GM21717 (cell line): ENCODE measurements at regions not wholly inside any gene's neighbourhood (a gene's known extent, or its start where the extent isn't known, plus 50 kb on each side); places are given as distances from the start of the nearest gene placed in this dataset.

Experiments
- ATAC-seq: cut with Tn5 transposase; IDR thresholded peaks from one replicate; pipeline ENCODE4 v1.9.1; 2021; ENCODE audit warnings: mild to moderate bottlenecking, moderate library complexity; ENCODE audit not compliant: unreplicated experiment

DNA sequence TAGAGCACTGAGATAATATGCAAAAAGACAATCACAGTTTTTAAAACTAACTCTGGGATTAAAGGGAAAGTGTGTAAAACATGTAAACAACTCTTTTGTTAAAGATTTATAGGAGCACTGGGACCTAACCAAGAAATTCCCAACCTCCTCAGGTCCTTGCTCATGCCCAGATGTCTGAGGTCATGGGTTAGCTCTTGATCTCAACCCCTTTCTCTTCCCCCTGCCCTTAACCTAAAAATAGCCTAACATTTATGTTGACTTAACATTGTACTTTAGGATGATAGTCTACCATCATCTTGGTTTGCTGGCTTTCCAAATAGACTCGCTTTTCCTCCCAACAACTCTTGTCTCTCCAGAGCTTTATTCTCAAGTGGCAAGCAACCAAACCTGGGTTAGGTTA lies 258.2 kb upstream of the FAT3 start:
- ATAC-seq: no peak

DNA sequence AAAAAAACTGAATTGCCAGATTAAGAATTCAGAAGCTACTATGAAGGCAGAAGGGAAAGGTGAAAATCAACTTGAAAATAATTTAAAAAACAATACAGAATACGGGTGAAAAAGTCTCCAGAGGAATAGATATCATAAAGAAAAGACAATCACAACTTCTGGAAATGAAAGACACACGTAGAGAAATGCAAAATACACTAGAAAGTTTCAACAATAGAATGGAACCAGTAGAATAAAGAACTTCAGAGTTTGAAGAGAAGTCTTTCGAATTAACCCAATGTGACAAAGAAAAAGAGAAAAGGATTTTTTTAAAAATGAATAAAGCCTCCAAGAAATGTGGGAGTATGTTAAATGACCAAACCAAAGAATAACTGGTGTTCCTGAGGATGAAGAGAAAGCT lies 263.8 kb upstream of the FAT3 start:
- no peak for ATAC-seq

GRCh38 chr11:91959411-91959810 lies 265.2 kb upstream of the FAT3 start:
- no peak for ATAC-seq

DNA sequence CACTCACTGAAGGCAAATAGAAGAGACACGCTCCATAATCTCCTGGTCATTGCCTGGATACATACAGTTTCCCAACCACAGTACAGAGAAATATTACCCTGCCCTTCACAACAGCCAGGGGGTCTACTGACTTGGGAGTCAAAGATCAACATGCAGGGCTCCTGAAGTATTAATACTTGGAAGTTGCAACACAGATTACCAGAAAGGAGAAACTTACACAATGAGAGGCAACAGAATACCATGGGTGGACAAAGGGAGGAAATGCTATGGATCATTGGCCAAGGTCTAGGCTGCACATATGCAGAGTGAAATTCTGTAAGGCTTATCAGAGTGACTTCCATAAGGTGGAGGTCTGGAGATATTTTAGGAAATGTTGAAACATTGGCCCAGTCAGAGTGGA lies 267.9 kb upstream of the FAT3 start:
- ATAC-seq: no peak

DNA sequence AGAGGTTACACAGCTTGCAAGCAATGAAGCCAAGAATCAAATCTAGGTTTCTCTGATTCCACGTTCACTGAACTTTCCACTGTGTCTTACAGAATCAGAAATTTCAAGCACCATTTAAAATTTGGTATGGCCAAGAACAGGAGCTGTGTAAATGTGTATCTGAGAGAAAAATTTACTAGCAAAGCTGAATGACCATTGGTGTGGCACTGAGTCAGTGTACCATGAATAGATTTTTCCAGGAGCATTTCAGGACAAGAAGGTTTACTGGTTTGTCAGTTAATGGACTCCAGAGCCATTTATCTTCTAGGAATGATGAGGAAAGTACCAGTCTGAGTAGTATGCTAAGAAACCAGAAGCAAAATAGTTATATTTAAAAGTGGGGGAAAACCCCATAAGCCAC lies 269.4 kb upstream of the FAT3 start:
- ATAC-seq: no peak

DNA sequence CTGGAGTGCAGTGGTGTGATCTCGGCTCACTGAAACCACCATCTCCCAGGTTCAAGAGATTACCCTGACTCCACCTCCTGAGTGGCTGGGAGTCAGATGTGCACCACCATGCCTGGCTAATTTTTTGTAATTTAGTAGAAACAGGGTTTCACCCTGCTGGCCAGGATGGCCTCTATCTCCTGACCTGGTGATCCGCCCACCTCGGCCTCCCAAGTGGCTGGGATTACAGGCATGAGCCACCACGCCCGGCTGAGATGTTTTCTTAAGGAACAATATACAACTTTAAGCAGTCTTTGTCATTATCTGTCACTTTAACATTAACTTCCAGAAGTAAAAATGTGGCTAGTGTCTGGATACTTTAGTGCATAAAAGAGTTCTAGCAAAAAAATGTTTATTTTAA lies 272.6 kb upstream of the FAT3 start:
- no peak for ATAC-seq

GRCh38 chr11:91947215-91947820 lies 277.3 kb upstream of the FAT3 start:
- no peak for ATAC-seq

GRCh38 chr11:91946397-91946951 lies 278.1 kb upstream of the FAT3 start:
- no peak for ATAC-seq

GRCh38 chr11:91935120-91935519 lies 289.5 kb upstream of the FAT3 start:
- no peak for ATAC-seq

DNA sequence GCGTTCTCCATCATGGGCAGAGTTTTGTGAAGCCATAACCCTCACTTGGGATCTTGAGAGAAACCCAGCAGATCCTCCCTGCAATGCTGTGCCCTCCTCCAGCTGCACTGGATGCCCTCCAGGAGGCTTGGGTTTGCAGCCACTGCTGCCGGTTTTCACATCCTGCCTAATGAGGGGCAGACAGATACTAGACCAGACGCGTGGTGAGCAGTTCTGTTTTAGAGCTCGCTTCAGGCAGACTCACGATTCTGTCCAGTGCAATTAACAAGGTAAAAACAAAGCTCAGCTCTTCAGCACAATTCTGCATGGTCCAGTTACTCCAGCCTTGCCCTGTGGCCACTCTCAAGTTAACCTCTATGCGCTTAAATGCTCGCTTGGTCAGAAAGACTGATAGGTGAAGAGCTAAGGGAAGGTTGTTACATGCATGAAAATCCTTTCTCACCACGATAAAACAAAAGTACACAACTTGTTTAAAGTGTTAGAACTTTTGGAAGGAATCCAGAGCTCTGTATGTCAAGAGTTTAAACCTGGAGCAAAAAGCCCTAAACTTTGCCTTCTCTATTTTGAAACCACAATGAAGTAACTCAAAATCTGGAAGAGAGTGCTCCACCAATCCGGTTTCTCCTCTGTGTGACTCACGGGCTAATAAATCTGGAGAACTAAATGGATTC lies 292.3 kb upstream of the FAT3 start:
- ATAC-seq: no peak

DNA sequence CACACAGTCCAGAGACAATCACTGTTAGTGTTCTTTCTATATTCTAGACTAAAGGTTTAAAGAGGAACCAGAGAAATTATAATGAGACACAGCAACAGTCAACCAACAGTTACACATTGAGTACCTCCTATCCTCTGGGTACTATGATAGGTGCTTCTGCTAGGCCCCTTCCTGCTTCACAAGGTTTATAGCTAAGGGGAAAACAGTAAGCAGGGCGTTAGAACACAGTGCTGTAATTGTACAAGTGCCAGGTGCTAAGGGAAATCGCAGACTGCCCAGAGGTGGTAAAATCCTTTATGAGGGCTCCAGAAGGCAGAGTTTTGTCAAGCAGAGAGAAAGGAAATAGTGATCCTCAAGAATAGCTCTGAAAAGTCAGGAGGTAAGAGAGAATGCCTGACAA lies 297.2 kb upstream of the FAT3 start:
- no peak for ATAC-seq

- ATAC-seq: no peak
Observed at GRCh38 chr11:91926965-91927364, 297.7 kb upstream of the FAT3 start.

GRCh38 chr11:91922846-91923245 lies 301.8 kb upstream of the FAT3 start:
- no peak for ATAC-seq

- ATAC-seq: no peak
Observed at GRCh38 chr11:91921974-91922373, 302.6 kb upstream of the FAT3 start.

DNA sequence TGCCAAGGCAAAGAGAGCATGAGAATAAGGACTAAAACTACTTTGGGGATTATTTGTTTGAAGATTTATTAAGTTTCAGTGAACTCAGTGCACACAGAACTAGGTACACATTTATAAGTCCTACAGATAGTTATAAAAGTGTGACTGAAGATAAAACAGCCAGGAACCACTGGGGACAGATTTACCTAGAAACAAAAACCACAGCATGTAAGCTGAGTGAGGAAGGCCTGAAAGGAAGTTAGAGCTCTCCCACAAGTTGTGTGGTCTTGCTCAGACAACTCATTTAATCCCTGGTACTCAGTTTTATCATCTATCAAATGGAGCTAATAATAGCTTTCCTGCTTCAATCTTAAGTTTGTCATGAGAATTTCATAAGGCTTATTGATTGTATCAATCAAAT lies 311.2 kb upstream of the FAT3 start:
- no peak for ATAC-seq

GRCh38 chr11:91912322-91912721 lies 312.3 kb upstream of the FAT3 start:
- no peak for ATAC-seq

DNA sequence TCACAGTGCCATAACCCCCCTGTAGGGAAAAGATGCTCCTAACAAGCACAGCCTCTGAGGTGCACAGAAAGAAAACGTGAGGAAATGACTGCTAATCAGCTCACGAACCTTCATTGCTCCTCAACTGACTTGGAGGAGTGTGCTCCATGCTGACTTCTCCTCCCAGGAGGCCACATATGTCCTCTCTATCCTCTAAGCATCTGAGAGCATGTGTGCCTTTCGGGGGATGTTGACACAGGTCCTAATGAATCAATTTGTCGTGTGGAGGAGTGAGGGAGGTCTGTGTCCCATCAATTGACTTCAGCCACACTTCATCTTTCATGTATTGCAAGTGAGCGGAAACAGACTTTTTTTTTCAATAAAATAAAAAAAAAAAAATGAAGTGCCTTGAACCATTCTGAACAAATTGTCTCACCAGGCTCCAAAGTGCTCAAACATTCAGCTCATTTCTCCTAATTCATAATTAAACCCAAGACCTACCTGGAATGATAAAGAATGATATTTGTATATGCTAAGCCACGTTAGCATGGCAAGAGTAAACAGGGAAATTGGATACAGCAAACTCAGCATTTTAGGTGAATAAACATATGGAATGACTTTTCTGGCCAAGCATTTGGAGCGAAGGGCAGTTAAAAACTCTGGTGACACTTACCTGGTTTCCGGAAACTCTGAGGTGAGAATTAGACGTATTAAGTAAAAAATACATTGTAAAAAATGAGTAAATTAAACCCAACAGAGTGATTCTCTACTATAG lies 317.6 kb upstream of the FAT3 start:
- ATAC-seq: no peak

- no peak for ATAC-seq
Observed at GRCh38 chr11:91904792-91905785, 319.5 kb upstream of the FAT3 start.

DNA sequence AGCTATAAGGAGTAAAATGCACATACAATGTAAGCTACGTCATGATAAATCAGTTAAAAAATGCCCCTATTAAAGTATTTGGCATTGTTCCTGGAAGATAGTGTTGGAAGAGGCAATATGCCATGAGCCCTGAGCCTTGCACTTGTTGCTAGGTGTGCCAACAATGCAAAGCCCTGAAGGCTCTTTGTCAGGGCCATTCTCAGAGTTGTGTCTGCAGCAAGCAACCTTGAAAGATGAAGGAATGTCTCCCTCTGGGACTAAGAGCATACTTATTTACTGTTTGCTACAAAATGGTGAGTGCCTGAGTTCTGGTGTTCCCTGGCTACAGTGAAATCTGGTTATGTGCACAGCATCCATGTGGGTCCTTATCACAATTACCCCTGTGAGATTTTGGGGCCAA lies 322.3 kb upstream of the FAT3 start:
- ATAC-seq: no peak

DNA sequence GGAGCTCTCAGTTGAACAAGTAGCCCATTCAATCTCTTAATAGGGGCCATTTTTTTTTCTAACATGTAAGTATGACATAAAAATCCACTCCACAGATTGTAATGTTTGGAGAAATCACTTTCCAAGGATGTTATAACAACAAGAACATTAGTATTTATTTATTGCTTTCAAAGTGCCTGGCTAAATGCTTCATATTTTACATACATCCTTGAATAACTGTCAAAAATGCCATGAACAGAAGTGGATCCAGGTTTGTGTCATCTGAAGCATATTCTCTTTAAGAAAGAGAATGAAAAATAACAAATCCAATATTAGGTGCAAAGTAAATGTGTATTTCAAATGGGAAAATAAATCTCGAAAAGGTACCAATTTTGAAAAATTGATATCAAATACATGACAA lies 344.0 kb upstream of the FAT3 start:
- no peak for ATAC-seq

GRCh38 chr11:91876746-91877145 lies 347.9 kb upstream of the FAT3 start:
- no peak for ATAC-seq
